ENCODE measurements at regions not wholly inside any gene's neighbourhood (a gene's known extent, or its start where the extent isn't known, plus 50 kb on each side); places are given as distances from the start of the nearest gene placed in this dataset.

DNA sequence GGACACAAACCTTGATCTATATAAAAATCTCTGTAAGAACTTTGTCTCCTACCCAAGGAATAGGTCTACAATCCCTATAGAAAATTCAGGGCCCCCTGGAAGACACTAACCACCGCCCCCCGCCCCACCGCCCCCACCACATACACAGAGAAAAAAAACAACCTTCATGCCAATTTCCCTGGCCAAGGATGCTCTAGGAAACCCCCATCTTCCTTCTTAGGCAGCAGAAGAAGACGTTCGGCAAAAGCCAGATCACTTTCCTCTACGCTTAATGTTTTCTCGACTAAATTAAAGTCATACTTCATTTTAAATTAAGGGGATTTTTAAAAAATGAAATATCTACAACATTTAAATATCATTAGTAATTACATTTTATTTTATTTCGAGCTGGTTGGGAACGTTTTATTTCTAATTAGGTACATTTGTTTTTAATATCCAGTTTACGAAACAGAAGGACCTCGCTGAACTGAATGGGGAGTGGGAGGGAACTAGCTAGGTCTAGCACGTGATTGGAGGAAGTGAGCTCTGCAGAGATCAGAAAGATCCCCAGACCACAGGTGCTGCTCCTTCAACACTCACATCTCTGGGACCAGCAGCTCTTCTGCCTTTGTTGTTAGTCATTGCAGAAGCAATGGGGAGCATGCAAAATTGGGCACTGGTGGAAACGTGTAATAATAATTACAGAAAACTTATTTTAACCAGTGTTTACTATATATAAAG is 472.3 kb downstream of the MN1 start:
- DNase-seq, result no peak

GRCh38 chr22:27329966-27330645 is 471.4 kb downstream of the MN1 start:
- DNase-seq, result no peak

GRCh38 chr22:27331526-27332281 is 469.9 kb downstream of the MN1 start:
- peak; percentile 31 for DNase-seq

DNA sequence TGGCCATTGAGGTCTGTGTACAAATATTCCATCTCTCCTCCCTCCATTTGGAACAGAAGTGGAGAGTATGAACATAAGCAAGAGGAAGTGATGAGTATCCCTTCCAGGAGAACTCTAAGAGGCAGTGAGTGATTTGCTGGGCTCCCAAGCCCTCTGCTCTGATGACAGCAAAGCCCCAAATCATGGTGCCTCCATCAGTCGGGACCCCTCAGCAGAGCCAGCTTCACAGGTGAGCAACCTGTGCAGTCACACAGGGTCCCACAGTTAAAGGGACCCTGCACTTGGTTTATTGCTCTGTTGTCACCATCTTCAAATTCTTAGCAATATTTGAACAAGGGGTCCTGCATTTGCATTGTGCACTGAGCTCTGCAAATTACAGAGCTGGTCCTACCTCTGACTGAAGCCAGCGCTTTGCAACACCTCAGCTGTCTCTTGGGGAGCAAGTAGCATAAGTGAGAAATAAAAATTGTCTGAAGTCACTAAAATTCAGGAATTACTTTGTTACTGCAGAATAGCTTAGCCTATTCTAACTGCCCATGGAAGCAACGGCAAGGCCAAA is 466.4 kb downstream of the MN1 start:
- no peak for DNase-seq

GRCh38 chr22:27336151-27337090 is 465.1 kb downstream of the MN1 start:
- DNase-seq, result no peak

DNA sequence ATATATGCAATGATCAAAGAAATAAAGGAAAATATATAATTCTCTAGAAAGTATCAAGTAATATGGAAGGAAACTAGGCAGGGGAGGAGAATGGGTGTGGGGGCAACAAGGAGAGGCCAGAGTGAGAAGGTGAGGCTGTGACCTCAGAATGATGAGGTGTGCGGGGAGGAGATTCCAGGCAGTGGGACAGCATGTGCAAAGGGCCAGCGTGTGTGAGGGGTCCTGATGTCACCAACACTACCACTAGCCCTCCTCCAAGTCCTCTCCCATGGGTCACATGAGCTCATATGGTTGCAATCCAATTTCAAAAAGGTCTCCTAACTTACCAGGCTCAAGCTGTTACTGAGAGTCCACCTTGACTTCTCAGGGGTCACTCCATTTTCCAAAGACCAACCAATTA is 463.9 kb downstream of the MN1 start:
- DNase-seq, result no peak

DNA sequence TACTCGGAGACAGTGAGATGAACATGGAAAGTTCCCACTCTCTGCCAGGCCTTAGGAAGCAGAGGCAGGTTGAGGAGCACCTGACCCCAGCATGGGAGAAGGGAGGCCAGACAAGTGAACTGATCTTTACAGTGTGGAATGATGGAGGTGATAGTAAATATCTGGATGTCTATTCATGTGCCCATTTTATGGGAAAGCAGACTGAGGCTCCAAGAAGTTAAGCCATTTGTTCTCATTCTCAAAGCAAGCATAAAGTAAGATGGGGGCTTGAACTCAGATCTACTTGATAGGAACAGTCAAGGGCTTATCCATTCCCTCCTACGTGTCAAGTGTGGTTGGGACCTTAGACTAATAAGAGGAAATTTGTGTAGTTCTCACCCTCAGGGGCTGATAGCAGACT is 461.5 kb downstream of the MN1 start:
- no peak for DNase-seq

DNA sequence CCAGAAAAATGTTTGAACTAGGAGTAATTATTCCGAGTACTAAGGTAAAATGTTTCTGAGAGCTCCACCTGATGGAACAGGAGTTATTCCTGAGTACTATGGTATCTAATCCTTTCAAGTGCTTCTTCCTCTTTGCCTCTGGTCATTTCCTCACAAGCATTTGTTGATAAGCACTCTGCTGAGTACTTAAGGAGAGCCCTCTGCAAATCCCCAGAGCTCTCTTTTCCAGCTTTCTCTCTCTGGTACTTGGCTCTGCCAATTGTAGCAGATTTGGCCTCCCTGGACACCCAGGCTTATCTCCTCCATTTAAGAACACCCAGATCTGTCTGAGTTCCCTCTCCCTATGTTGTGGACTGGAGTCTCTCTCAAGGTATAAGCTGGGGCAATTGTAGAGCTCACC is 457.0 kb downstream of the MN1 start:
- no peak for DNase-seq

DNA sequence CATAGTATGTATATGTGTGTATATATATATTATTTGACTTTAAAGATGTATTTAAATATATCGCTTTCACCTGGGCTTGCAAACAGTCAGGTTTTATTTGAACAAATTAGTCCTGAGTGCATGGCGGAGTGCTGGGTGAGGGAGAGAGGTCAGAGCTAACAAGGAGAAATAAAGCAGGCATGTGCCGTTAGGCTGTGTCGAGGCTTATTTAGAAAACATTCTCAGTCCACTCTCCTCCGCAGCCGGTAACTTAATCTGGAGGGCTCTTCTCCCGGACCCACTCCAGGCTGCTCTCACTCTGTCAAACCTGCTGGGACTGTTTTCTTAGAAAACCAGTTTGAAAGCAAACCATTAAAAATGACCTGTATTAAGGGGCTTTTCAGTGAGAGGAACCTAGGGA is 455.9 kb downstream of the MN1 start:
- DNase-seq, result no peak

DNA sequence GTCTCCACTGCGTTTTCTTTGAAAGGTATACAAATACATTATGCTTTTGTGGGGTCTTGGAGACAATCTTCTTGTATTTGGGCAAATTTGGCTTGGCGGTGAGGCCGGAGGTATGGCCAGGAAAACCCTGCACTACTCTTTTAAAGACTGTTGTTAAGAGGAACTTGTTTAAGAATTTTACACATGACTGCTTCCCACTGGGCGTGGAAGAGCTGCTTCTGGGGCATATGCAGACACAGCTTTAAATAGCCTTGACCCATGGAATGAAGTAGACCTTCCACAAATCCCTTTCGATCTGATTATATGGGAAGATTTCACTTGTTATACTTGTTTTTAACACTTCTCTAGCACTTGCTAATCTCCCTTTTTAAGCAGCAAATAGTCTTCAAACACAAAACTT is 453.6 kb downstream of the MN1 start:
- DNase-seq, result no peak

GRCh38 chr22:27348634-27349033 is 452.9 kb downstream of the MN1 start:
- no peak for DNase-seq

DNA sequence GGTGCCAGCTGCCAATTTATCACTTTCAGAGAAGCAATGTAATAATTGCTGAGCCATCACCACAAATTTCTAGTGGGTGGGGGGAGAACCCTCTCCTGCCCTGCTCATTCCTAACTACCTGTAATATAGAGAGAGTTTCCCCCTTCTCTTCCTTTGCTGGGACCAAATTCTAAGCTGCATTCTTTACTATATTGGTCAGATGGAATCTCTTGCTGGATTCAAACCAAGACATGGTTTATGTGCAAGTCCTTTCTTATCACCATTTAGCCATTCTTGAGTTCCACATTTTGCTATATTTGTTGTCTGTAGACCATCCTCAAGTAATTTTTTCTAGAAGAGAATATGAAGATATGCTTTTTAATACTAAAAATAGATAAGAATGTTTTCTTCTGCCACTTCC is 452.1 kb downstream of the MN1 start:
- no peak for DNase-seq

GRCh38 chr22:27350306-27350705 is 451.2 kb downstream of the MN1 start:
- DNase-seq, result no peak

- DNase-seq, result no peak
These were observed 449.1 kb downstream of the MN1 start for GRCh38 chr22:27352426-27352825.

DNA sequence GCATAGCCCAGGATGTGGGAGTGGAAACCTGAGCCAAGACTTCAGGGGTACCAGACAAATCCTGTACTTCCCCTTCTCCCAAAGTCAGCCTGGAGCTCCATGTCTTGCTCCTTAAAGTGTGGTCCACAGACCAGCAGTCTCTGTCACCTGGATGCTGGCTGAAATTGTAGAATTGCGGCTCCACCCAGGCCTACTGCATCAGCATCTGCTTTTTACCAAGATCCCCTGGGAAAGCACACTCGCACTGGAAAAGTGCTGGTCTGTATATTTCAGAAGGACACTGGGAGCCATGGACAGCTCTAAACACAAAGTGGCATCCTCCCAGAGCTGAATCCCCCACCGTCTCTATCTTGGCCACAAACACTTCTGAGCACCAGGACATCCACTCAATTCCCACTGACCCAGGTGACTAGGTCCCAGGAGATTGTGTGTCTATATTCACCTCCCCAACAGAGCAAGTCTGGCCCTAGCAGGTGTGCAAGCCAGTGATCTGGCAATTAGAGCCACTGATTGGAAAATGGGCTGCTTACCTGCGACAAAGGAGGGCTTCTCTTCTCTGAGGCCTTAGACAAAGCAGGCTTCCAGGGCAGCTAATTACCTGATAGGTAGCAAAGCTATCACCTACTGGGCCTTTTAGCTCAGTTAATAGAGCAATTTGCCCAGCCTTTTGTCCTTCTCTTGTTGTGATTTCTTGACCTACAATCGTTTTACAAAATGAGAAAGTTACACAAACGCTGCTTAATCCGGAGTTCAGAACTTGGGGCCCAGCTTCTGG is 443.3 kb downstream of the MN1 start:
- DNase-seq, result no peak

GRCh38 chr22:27370269-27370668 is 431.3 kb downstream of the MN1 start:
- peak; percentile 93 for DNase-seq

DNA sequence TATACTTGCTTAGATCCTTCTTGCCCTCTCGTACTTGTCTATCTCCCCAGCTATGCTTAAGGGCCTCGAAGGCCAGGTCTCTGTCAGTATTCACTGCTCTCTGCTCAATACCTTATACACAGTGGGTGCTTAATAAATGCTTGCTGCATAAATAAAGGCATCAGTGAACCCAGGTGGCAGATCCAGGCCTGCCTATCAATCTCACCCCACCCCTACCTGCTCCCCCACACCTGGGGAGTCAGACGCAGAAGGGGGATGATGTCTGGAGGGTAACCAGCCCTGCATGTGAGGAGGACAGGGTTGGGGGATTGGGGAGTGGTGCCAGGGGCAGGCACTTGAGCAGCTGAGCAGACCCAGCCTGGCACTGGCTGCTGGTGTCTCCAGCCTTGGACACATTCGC is 430.6 kb downstream of the MN1 start:
- DNase-seq, result no peak

GRCh38 chr22:27372364-27372763 is 429.2 kb downstream of the MN1 start:
- DNase-seq, result no peak

- no peak for DNase-seq
These were observed 428.4 kb downstream of the MN1 start for GRCh38 chr22:27372969-27373670.

DNA sequence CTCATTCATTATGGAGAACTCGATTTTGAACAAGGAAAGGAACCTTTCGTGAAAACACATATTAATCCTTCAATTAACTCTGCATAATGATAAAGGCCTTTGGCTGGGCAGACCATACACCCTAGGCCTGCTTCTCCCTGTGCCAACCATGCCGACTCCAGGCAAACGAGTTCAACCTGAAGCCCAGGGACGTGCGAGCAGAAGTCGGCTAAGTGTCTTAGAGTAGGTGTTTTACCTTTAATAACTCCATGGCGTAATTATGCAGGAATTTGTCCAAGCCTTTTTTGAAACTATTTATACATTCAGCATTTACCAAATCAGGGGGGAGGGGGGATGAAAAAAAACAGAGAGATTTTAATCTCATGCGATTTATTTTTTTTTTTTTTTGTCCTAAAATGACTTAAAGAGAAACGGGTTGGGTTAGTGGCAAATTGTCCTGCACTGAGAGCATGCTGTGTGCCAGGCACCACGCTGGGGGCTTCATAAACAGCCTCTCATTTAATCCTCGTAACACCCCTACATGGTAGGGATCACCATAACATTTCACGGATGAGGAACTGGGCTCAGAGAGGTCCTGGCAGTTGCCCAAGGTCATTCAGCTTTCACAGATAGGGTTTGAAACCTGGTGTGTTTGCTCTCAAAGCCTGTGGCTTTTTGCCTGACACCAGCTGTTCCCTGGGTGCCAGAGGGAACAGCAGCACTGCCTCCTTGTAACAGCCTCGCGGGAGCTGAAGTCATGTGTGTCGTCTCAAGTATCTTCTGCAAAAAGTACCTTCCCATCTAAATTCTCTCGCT is 423.9 kb downstream of the MN1 start:
- peak; percentile 63 for DNase-seq

Data from MV-4-11 (cell line).